OCI-LY7 (cell line): ENCODE measurements at regions not wholly inside any gene's neighbourhood (a gene's known extent, or its start where the extent isn't known, plus 50 kb on each side); places are given as distances from the start of the nearest gene placed in this dataset.

Source experiments
- EZH2phosphoT487 ChIP-seq: fragments of 200-600 bp; sonication (generic); IDR thresholded peaks from 2 replicates; pipeline ENCODE4 v1.6.1; 2018; ENCODE audit warnings: low read depth, borderline replicate concordance, mild to moderate bottlenecking, mixed run types, antibody characterized with exemption, low read length, moderate library complexity, mixed read lengths
- TF ChIP-seq, protein P1 (sequence below): fragments of 200-600 bp; sonication (generic); conservative IDR thresholded peaks from 2 replicates; pipeline ENCODE4 v1.5.1; 2014; ENCODE audit warnings: mild to moderate bottlenecking, antibody characterized with exemption, low read length, moderate library complexity, mixed read lengths

DNA sequence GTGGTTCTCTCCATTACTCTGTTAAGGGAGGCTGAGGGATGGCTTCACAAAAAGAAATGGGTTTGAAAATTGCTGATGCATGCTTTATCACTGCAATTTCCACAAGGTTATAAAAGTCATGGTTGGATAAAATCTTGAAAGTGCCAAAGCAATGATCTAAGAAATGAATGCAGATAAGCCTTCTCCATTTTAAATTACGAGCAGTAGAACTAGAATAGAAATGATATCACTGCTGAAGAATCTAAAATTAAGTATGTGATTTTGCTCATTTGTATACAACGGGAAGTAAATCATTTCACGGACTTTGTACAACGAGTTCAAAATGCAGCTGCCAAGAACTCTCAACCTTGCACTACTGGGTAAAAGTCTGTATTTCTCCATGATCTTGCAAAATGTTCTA is 299.0 kb downstream of the PRELID2 start:
- TF ChIP-seq, protein P1, sequence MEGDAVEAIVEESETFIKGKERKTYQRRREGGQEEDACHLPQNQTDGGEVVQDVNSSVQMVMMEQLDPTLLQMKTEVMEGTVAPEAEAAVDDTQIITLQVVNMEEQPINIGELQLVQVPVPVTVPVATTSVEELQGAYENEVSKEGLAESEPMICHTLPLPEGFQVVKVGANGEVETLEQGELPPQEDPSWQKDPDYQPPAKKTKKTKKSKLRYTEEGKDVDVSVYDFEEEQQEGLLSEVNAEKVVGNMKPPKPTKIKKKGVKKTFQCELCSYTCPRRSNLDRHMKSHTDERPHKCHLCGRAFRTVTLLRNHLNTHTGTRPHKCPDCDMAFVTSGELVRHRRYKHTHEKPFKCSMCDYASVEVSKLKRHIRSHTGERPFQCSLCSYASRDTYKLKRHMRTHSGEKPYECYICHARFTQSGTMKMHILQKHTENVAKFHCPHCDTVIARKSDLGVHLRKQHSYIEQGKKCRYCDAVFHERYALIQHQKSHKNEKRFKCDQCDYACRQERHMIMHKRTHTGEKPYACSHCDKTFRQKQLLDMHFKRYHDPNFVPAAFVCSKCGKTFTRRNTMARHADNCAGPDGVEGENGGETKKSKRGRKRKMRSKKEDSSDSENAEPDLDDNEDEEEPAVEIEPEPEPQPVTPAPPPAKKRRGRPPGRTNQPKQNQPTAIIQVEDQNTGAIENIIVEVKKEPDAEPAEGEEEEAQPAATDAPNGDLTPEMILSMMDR = no peak
- no peak for TF ChIP-seq EZH2phosphoT487
